GM19397 (cell line): ENCODE measurements at regions not wholly inside any gene's neighbourhood (a gene's known extent, or its start where the extent isn't known, plus 50 kb on each side); places are given as distances from the start of the nearest gene placed in this dataset.

Source experiments
- ATAC-seq: cut with Tn5 transposase; IDR thresholded peaks from one replicate; pipeline ENCODE4 v1.9.1; 2021; ENCODE audit warnings: mild to moderate bottlenecking, moderate library complexity; ENCODE audit not compliant: unreplicated experiment

- no peak for ATAC-seq
These were observed 626.5 kb upstream of the GALNTL6 start for GRCh38 chr4:171186700-171187099.

- ATAC-seq = no peak
These were observed 632.1 kb upstream of the GALNTL6 start for GRCh38 chr4:171181090-171181489.

GRCh38 chr4:171170671-171171070, 642.5 kb upstream of the GALNTL6 start:
- ATAC-seq = no peak

GRCh38 chr4:171169396-171169795, 643.8 kb upstream of the GALNTL6 start:
- no peak for ATAC-seq

GRCh38 chr4:171162478-171162877, 650.7 kb upstream of the GALNTL6 start:
- ATAC-seq = no peak

GRCh38 chr4:171157462-171158082, 655.6 kb upstream of the GALNTL6 start:
- no peak for ATAC-seq

GRCh38 chr4:171142639-171143038, 670.6 kb upstream of the GALNTL6 start:
- no peak for ATAC-seq

- ATAC-seq = no peak
These were observed 671.2 kb upstream of the GALNTL6 start for GRCh38 chr4:171142045-171142444.

- ATAC-seq = no peak
These were observed 682.9 kb upstream of the GALNTL6 start for GRCh38 chr4:171130256-171130801.

- ATAC-seq = no peak
These were observed 695.1 kb upstream of the GALNTL6 start for GRCh38 chr4:171118091-171118490.

GRCh38 chr4:171117457-171117856, 695.7 kb upstream of the GALNTL6 start:
- ATAC-seq = no peak

GRCh38 chr4:171101845-171102244, 711.4 kb upstream of the GALNTL6 start:
- no peak for ATAC-seq

GRCh38 chr4:171087089-171087488, 726.1 kb upstream of the GALNTL6 start:
- no peak for ATAC-seq

- ATAC-seq = no peak
These were observed 745.8 kb upstream of the GALNTL6 start for GRCh38 chr4:171067422-171067821.

GRCh38 chr4:171049380-171049779, 763.8 kb upstream of the GALNTL6 start:
- ATAC-seq = no peak

GRCh38 chr4:171042989-171043524, 770.1 kb upstream of the GALNTL6 start:
- no peak for ATAC-seq

- ATAC-seq = no peak
These were observed 777.3 kb upstream of the GALNTL6 start for GRCh38 chr4:171035909-171036308.

GRCh38 chr4:171031338-171031737, 781.9 kb upstream of the GALNTL6 start:
- no peak for ATAC-seq

- ATAC-seq = no peak
These were observed 787.4 kb upstream of the GALNTL6 start for GRCh38 chr4:171025776-171026175.

GRCh38 chr4:171025343-171025742, 787.9 kb upstream of the GALNTL6 start:
- ATAC-seq = no peak

- no peak for ATAC-seq
These were observed 788.4 kb upstream of the GALNTL6 start for GRCh38 chr4:171024720-171025303.

- no peak for ATAC-seq
These were observed 790.4 kb upstream of the GALNTL6 start for GRCh38 chr4:171022824-171023230.
